Putamen (tissue), 1 donor: ENCODE measurements at regions not wholly inside any gene's neighbourhood (a gene's known extent, or its start where the extent isn't known, plus 50 kb on each side); places are given as distances from the start of the nearest gene placed in this dataset.
"Not testable (repeated sequence)": the region's sequence is repeated elsewhere in the genome, so short reads cannot be mapped to it uniquely, and the experiment has no call there.

Source experiments
- DNase-seq: peaks from one replicate; pipeline ENCODE4 v3.0.0-alpha.2; 2016; ENCODE audit warnings: low spot score

- DNase-seq: no peak
Observed at GRCh38 chr6:28807682-28808280, 116.0 kb downstream of the TRIM27 start.

- DNase-seq: no peak
Observed at GRCh38 chr6:28808383-28808782, 115.4 kb downstream of the TRIM27 start.

DNA sequence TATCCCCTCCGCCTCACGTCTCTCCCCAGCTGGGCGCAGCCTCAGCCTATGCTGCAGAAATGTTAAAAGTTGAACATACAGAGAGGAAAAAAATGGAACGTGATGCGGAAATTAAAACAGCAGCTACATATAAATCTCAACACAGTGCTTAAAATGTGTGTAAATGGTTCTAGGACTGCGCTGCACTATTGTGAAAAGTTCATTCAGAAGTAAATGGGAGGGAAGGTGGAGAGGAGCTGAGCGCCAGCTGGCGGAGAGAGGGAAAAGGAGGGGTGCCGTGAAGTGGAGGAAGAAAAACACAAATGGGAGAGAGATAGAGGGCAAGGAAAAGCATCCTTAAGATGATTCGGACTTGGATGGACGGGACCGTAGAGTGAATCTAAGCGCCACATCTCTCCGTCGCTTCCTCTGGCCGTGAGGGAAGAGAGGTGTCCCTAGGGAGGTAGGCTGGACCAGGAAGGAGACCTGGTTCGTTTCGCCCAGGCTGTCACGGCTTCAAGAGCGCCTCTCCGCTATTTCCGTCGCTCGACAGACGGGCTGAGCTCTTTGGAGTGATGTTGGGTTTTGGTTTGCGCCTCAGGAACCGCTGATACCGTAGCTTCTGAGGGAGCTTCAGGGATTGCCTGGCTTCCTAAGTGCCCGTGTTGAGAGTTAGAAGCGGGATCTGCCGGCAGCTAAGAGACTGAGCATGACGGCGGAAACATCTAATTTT is 113.7 kb downstream of the TRIM27 start:
- DNase-seq: no peak

- no peak for DNase-seq
Observed at GRCh38 chr6:28810659-28811053, 113.1 kb downstream of the TRIM27 start.

DNA sequence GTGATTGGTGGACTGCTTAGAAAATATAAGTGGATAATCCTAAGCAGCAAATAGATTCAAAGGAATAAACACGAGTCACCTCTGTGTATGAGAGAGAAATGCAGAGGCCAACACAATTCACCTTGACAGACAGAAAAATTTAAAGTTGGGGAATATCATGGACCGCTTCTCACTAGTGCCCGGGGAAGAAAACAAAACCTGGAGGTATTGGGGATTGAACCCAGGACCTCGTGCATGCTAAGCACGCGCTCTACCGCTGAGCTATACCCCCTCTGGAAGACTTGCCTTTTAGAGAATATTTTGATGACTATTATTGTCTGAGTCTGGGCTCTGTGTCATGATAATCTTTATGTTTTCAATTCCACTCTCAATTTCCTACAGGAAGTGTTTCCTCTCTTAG is 111.9 kb downstream of the TRIM27 start:
- no peak for DNase-seq

- DNase-seq: no peak
Observed at GRCh38 chr6:28812778-28813569, 110.8 kb downstream of the TRIM27 start.

DNA sequence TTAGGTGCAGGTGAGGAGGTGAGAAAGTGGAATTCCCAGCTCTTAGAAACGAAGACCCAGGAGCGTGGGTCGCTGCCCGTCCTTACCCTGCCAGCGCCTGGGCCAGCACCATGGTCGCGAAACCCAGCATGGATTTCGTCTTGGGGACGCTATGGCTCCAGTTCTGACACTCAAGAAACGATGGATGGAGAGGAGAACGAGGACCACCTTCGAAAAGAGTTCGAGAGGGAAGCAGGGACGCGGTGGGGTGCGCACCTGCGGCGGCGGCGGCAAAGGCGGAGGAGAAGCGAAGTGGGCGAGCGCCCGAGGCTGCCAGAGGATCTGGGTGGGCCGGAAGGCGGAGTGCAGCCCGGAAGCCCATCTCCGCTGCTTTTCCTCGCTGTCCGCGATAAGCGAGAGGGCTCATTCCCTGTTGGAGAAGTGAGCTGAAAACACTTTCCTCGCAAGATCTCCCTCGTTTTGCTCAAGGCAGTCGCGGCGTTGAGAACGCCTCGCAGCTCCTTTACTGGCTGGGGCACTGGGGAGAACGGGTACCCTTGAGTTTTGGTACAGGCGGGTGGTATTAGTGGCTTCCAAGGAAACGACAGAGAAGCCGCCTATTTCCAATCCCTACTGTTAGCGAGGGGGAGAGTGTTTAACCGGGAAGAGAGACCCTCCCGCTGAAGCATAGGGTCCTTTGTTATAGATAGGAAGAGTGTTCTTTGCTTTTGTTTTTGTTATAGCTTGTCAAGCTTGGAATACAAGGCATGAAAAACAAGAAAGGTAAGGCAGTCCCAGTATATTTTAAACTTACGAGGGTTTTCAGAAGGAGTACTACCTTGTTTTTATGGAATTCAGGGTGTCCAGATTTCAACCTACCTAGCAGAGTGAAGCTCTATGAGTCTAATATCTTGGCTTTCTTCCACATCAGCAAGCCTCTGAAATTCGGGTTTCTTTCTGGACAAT is 109.5 kb downstream of the TRIM27 start:
- no peak for DNase-seq

DNA sequence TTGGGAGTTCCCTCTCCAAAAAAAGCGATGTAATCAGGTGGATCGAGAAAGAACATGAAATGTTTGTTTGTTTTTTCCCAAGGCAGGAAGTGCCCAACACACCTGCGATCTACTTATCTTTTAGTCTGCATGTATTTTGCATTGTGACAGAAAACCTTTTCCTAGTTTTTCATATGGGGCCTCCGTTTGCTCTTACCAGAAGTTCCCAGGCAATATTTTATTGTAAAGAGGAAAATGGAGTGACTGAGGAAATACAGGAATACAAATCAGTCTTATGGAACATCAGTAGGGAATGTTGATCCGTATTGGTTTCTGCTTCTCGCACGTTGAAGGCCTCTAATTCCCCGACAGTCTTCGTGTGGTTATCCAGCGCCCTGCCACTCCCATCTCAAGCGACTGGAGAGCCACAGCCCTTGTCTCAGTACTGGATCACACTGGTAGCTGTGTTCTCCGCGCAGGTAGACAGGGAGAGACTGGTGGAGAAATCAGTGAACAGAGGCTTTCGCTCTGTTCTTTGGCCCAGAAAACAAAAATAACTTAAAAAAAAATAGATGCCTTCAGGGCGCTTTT is 107.4 kb downstream of the TRIM27 start:
- DNase-seq: no peak

DNA sequence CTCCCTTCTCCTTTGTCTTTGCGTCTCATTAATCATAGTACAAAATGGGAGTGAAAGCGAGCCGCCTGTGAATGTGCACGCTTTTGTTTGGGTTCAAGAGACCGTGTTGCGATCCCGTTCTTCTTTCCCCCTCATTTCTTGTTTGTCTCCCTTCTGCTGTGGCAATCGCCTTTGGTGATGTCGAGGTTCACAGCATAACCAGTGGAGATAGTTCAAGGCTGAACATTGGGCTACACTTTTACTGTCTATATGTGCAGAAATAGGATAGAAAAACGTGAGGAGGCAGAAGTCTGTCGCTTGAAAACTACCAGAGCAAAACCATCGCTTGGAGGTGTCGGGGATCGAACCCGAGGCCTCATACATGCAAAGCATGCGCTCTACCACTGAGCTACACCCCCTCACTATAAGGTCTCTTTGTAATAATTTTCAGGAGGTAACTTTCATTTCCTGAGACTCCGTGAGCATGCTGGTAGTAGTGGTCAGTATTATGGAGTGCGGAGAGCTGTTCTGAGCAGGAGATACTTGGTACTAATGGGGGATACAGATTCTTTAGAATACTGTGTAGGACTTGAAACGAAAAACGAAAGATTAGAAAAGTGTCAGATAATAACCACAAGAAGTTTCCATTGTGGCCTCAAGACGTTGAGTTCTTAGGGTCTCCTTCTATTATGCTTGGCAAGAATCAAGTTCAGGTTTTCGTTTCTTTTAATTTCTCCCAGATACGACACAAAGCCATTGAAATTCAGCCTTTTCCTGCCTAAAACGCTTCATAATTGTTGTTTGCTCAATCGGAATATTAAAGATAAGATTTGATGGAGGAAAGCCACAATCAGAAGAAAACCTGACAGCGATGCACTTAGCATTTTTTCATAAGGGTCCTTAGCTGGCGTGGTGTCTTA is 106.6 kb downstream of the TRIM27 start:
- DNase-seq: no peak

DNA sequence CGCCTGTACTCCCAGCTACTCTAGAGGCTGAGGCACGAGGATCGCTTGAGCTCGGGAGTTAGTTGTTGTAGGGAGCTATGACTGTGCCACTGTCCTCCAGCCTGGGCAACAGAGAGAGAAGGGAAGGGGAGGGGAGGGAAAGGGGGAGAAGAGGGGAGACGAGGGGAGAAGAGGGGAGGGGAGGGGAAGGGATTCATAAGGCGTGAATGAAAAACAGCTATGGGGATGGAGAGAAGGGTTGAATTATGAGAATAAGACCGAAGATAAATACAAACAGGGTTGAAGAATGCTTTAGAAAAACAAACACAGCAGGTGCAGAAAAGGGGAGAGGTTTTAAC is 106.0 kb downstream of the TRIM27 start:
- DNase-seq: no peak

DNA sequence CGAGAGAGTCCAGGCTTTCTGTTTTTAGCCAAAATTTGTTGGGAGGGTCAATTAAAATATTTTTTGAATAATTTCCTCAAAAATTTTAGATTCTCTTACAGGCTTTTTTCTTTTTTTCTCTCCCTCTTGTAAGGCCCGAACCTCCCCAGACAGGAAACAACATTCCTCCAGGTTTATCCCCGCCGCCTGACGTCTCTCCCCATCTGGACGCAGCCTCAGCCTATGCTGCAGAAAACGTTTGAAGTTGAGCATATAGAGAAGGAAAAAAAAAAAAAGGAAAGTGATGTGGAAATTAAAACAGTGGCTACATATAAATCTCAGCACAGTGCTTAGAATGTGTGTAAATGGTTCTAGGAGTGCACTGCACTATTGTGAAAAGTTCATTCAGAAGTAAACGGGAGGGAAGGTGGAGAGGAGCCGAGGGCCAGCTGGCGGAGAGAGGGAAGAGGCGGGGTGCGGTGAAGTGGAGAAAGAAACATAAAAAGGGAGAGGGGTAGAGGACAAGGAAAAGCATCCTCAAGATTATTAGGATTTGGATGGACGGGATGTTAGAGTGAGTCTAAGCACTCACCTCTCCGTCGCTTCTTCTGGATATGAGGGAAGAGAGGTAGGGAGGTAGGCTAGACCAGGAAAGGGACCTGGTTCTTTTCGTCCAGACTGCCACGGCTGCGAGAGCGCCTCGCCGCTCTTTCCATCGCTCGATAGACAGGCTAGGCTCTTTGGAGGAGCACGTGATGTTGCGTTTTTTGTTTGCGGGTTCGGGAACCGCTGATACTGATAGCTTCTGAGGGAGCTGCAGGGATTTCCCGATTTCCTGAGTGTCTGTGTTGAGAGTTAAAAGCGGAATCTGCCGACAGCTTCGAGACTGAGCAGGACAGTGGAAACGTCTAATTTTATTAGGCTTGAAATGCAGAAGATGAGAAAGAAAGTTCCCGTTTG is 98.7 kb downstream of the TRIM27 start:
- DNase-seq: no peak

- DNase-seq: no peak
Observed at GRCh38 chr6:28825732-28826293, 98.0 kb downstream of the TRIM27 start.

GRCh38 chr6:28831683-28832082 is 92.1 kb downstream of the TRIM27 start:
- DNase-seq: not testable (repeated sequence)

- DNase-seq: not testable (repeated sequence)
Observed at GRCh38 chr6:28836703-28837102, 87.1 kb downstream of the TRIM27 start.

GRCh38 chr6:28838289-28838633 is 85.5 kb downstream of the TRIM27 start:
- DNase-seq: peak; percentile 83

DNA sequence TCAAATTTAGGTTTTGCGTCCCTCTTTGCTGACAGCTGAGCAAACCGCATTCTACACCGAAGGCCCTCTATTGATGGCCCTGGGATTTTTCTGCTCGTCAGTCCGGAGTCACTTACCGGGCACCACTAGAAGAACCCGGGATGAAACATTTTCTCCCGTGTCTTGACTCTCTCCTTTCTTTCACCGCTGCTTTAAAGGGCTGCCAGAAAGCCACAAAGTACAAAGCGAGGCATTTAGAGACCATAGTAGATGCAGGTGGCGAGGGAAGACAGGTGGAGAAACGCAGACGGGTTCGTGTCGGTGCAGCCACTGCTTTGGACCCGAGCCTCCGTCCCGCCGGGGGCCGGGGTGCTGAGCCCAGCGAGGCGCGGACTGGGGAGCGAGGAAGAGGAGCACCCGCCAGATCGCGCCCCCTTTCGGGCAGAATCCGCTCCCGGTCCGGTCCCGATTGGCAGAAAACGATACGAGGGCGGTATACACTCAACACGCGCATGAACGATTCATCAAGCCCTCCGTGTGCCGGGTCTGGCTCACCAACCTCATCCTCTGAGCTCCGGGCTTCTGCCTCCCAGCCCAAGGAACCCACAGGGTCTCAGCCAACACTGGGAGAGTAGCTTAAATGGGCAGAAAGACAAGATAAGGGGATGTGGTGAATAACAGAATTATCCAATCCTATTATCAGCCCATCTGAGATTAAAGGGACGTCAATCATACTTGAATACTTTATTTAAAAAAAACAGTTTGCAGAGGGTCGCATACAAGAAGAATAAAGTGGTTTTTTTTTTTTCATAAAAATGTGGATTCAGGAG is 84.9 kb downstream of the TRIM27 start:
- peak; percentile 75 for DNase-seq

DNA sequence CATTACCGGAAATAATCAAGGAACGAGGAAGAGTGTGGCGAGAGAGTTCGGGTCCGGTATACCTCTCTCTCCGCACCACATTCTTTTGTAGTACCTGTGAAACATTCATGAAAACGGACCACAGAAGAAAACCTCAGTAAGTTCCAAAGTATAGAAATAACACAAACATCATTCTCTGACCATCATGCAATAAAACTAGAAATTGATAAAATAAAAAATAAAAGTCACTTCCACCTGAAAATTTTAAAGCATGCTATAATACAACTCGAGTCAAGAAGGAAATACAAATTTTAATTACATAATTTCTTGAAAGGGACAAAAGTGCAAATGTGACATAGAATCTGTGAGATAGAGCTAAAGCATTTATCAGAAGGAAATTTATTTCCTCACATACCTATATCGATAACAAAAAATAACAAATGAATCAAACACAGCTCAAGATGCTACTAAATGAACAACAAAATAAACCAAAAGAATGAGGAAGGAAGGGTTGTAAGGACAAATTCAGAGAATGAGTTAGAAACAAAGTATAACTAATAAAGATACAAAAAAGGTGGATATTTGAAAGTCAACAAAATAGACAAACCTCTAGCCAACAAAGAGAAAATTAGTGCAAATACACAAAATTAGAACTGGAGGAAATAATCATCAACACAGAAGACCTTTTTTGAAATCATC is 84.2 kb downstream of the TRIM27 start:
- no peak for DNase-seq

DNA sequence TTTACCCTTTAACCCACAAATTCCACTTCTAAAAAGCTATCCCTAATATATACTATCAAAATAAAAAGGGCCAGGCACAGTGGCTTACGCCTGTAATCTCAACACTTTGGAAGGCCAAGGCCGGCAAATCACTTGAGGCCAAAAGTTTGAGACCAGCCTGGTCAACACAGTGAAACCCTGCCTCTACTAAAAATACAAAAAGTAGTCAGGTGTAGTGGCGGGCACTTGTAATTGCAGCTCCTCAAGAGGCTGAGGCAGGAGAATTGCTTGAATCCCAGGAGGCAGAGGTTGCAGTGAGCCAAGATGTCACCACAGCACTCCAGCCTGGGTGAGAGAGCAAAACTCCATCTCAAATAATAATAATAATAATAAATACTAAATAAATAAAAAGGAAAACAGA is 82.5 kb downstream of the TRIM27 start:
- DNase-seq: no peak
